ENCODE measurements at regions not wholly inside any gene's neighbourhood (a gene's known extent, or its start where the extent isn't known, plus 50 kb on each side); places are given as distances from the start of the nearest gene placed in this dataset.
"Not testable (repeated sequence)": the region's sequence is repeated elsewhere in the genome, so short reads cannot be mapped to it uniquely, and the experiment has no call there.

GRCh38 chr12:131250951-131251315 is 297.2 kb downstream of the ADGRD1 start:
- no peak for DNase-seq

GRCh38 chr12:131251336-131252101 is 297.8 kb downstream of the ADGRD1 start:
- DNase-seq = no peak

GRCh38 chr12:131253376-131254026 is 299.8 kb downstream of the ADGRD1 start:
- DNase-seq = no peak

- DNase-seq = no peak
These were observed 300.7 kb downstream of the ADGRD1 start for GRCh38 chr12:131254374-131254773.

- no peak for DNase-seq
These were observed 304.7 kb downstream of the ADGRD1 start for GRCh38 chr12:131258398-131258797.

GRCh38 chr12:131260251-131260905 is 306.7 kb downstream of the ADGRD1 start:
- no peak for DNase-seq

GRCh38 chr12:131260954-131261353 is 307.2 kb downstream of the ADGRD1 start:
- DNase-seq = no peak

GRCh38 chr12:131261906-131262305 is 308.2 kb downstream of the ADGRD1 start:
- DNase-seq = no peak

GRCh38 chr12:131263626-131264025 is 309.9 kb downstream of the ADGRD1 start:
- no peak for DNase-seq

GRCh38 chr12:131264635-131265034 is 310.9 kb downstream of the ADGRD1 start:
- no peak for DNase-seq

GRCh38 chr12:131266591-131267467 is 313.1 kb downstream of the ADGRD1 start:
- DNase-seq = no peak

GRCh38 chr12:131267576-131267975 is 313.9 kb downstream of the ADGRD1 start:
- no peak for DNase-seq

- DNase-seq = not testable (repeated sequence)
These were observed 314.4 kb downstream of the ADGRD1 start for GRCh38 chr12:131268123-131268522.

GRCh38 chr12:131268571-131268970 is 314.9 kb downstream of the ADGRD1 start:
- not testable (repeated sequence) for DNase-seq

- no peak for DNase-seq
These were observed 315.8 kb downstream of the ADGRD1 start for GRCh38 chr12:131269551-131269950.

- not testable (repeated sequence) for DNase-seq
These were observed 316.3 kb downstream of the ADGRD1 start for GRCh38 chr12:131269977-131270376.

GRCh38 chr12:131271724-131272123 is 318.0 kb downstream of the ADGRD1 start:
- no peak for DNase-seq

- not testable (repeated sequence) for DNase-seq
These were observed 318.6 kb downstream of the ADGRD1 start for GRCh38 chr12:131272283-131272814.

GRCh38 chr12:131273291-131273845 is 319.7 kb downstream of the ADGRD1 start:
- DNase-seq = no peak

GRCh38 chr12:131274061-131274460 is 320.4 kb downstream of the ADGRD1 start:
- DNase-seq = no peak

- no peak for DNase-seq
These were observed 321.2 kb downstream of the ADGRD1 start for GRCh38 chr12:131274906-131275305.

- DNase-seq = no peak
These were observed 322.1 kb downstream of the ADGRD1 start for GRCh38 chr12:131275824-131276223.
